ENCODE measurements at regions not wholly inside any gene's neighbourhood (a gene's known extent, or its start where the extent isn't known, plus 50 kb on each side); places are given as distances from the start of the nearest gene placed in this dataset.

DNA sequence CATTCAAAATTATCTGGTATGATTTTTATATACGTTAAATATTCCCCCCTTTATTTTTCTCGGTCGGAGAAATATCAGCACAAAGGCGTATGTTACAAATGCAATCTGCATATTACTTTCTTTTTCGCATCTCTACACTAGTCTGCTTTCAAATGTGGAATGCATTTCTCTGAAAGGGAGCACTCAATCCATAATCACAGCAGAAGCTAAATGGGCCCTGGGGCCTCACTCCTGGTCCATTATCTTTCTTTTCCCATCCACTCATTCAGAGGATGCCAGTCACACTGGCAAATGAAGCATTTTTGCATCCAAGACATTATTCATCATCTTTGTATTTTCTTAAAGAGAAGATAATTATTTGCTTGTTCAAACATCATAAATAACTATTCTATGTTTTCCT lies 295.2 kb upstream of the LRP1B start:
- POLR2A ChIA-PET: no interaction called here
- CTCF ChIA-PET: no interaction called here
- Histone ChIP-seq H3K27me3 (ENCODE audit: control insufficient read depth, insufficient read depth, low read length) (no peaks in the 10 kb centered on the region), H3K4me1 (ENCODE audit: control insufficient read depth, insufficient read depth, low read length) (no peaks in the 10 kb centered on the region), H3K27ac (ENCODE audit: low read length) (no peak overlapping the region), H3K36me3 (ENCODE audit: control insufficient read depth, insufficient read depth, low read length) (no peaks in the 10 kb centered on the region), H3K4me3 (ENCODE audit: low read depth in 2 of 2, low read length in 2 of 2) (peak overlapping the region in 1 of 2 experiments; percentile 7; a peak in 1 of 4 replicates), H3K9me3 (ENCODE audit: control insufficient read depth, insufficient read depth, low read depth, low read length) (no peaks in the 10 kb centered on the region)
- intact Hi-C loops (cut with micrococcal nuclease; ENCODE audit: unreplicated experiment): no loop called here
- BruUV-seq (replicated peaks): no TSS peak
- DNase-seq (ENCODE audit: low read depth, low spot score) (no peak), ATAC-seq (no peak)
- in situ Hi-C loops (cut with HindIII; ENCODE audit: low pct_unique_long_range_greater_than_20kb, low sequenced_read_pairs): no loop called here
- TF ChIP-seq POLR2AphosphoS5 (IDR thresholded peaks at IDR 0.05; ENCODE audit: low read depth, low read length) (no peak), TCF7L2 (IDR thresholded peaks at IDR 0.05; ENCODE audit: low read depth, low read length) (no peak), SIN3A (IDR thresholded peaks at IDR 0.05; ENCODE audit: borderline replicate concordance, insufficient read depth, low read depth, low read length) (no peak)
- TF ChIP-seq, protein P1, sequence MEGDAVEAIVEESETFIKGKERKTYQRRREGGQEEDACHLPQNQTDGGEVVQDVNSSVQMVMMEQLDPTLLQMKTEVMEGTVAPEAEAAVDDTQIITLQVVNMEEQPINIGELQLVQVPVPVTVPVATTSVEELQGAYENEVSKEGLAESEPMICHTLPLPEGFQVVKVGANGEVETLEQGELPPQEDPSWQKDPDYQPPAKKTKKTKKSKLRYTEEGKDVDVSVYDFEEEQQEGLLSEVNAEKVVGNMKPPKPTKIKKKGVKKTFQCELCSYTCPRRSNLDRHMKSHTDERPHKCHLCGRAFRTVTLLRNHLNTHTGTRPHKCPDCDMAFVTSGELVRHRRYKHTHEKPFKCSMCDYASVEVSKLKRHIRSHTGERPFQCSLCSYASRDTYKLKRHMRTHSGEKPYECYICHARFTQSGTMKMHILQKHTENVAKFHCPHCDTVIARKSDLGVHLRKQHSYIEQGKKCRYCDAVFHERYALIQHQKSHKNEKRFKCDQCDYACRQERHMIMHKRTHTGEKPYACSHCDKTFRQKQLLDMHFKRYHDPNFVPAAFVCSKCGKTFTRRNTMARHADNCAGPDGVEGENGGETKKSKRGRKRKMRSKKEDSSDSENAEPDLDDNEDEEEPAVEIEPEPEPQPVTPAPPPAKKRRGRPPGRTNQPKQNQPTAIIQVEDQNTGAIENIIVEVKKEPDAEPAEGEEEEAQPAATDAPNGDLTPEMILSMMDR (IDR thresholded peaks at IDR 0.05): no peak
- TF ChIP-seq, protein P2, sequence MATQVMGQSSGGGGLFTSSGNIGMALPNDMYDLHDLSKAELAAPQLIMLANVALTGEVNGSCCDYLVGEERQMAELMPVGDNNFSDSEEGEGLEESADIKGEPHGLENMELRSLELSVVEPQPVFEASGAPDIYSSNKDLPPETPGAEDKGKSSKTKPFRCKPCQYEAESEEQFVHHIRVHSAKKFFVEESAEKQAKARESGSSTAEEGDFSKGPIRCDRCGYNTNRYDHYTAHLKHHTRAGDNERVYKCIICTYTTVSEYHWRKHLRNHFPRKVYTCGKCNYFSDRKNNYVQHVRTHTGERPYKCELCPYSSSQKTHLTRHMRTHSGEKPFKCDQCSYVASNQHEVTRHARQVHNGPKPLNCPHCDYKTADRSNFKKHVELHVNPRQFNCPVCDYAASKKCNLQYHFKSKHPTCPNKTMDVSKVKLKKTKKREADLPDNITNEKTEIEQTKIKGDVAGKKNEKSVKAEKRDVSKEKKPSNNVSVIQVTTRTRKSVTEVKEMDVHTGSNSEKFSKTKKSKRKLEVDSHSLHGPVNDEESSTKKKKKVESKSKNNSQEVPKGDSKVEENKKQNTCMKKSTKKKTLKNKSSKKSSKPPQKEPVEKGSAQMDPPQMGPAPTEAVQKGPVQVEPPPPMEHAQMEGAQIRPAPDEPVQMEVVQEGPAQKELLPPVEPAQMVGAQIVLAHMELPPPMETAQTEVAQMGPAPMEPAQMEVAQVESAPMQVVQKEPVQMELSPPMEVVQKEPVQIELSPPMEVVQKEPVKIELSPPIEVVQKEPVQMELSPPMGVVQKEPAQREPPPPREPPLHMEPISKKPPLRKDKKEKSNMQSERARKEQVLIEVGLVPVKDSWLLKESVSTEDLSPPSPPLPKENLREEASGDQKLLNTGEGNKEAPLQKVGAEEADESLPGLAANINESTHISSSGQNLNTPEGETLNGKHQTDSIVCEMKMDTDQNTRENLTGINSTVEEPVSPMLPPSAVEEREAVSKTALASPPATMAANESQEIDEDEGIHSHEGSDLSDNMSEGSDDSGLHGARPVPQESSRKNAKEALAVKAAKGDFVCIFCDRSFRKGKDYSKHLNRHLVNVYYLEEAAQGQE (IDR thresholded peaks at IDR 0.05; ENCODE audit: insufficient read depth in 1 of 2, low read depth in 2 of 2, low read length in 1 of 2): no peak

DNA sequence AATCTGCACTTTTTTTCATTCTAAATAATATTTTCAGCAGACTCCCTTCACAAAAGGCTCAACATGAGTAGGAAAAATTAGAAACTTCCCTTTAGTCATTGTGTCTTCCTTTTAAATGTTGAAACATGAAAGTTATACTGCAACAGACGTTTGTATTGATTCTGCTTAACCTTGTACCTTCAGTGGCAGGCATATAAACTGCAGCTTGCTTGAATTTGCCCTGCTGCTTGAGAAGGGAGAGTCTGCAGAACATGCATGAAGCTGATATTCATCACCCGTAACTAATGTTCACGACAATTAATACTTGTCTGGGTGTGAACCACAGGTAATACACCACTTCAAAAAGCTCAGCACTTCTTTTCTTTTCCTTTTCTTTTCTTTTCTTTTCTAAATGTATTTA lies 294.7 kb upstream of the LRP1B start:
- no peaks in the 10 kb centered on the region for H3K27me3 ChIP-seq (ENCODE audit: control insufficient read depth, insufficient read depth, low read length)
- peak overlapping the region in 1 of 2 experiments; percentile 7; a peak in 1 of 4 replicates for H3K4me3 ChIP-seq (ENCODE audit: low read depth in 2 of 2, low read length in 2 of 2)
- no peaks in the 10 kb centered on the region for H3K4me1 ChIP-seq (ENCODE audit: control insufficient read depth, insufficient read depth, low read length)
- intact Hi-C loops (cut with micrococcal nuclease; ENCODE audit: unreplicated experiment) (no loop called here), in situ Hi-C loops (cut with HindIII; ENCODE audit: low pct_unique_long_range_greater_than_20kb, low sequenced_read_pairs) (no loop called here)
- POLR2A ChIA-PET: no interaction called here
- no peaks in the 10 kb centered on the region for H3K9me3 ChIP-seq (ENCODE audit: control insufficient read depth, insufficient read depth, low read depth, low read length)
- DNase-seq (ENCODE audit: low read depth, low spot score): no peak
- CTCF ChIA-PET: no interaction called here
- H3K27ac ChIP-seq (ENCODE audit: low read length): no peak overlapping the region
- BruUV-seq (replicated peaks): no TSS peak
- ATAC-seq: no peak
- no peaks in the 10 kb centered on the region for H3K36me3 ChIP-seq (ENCODE audit: control insufficient read depth, insufficient read depth, low read length)
- no peak for TF ChIP-seq POLR2AphosphoS5 (IDR thresholded peaks at IDR 0.05; ENCODE audit: low read depth, low read length)
- TF ChIP-seq TCF7L2 (IDR thresholded peaks at IDR 0.05; ENCODE audit: low read depth, low read length): no peak
- TF ChIP-seq, protein P1 (IDR thresholded peaks at IDR 0.05): no peak
- TF ChIP-seq, protein P2 (IDR thresholded peaks at IDR 0.05; ENCODE audit: insufficient read depth in 1 of 2, low read depth in 2 of 2, low read length in 1 of 2): no peak
- no peak for TF ChIP-seq SIN3A (IDR thresholded peaks at IDR 0.05; ENCODE audit: borderline replicate concordance, insufficient read depth, low read depth, low read length)
